H9 (cell line): ENCODE measurements at regions not wholly inside any gene's neighbourhood (a gene's known extent, or its start where the extent isn't known, plus 50 kb on each side); places are given as distances from the start of the nearest gene placed in this dataset.
A peak's percentile ranks its signal among the peaks of the same experiment; 100 is the strongest.
"Not testable (repeated sequence)": the region's sequence is repeated elsewhere in the genome, so short reads cannot be mapped to it uniquely, and the experiment has no call there.

Experiments used
- DNase-seq: peaks from one replicate; pipeline ENCODE4 v3.0.0-alpha.2; 2017
- H2AFZ ChIP-seq: one replicate; pipeline ENCODE4 v1.6.1; 2013; ENCODE audit warnings: mild to moderate bottlenecking, low read length, control low read depth, moderate library complexity
- H2AK5ac ChIP-seq: 2 replicates; pipeline ENCODE4 v1.6.1; 2013; ENCODE audit warnings: low read length, control low read depth, mixed read lengths; ENCODE audit not compliant: insufficient read length
- H2BK120ac ChIP-seq: one replicate; pipeline ENCODE4 v1.6.1; 2013; ENCODE audit warnings: low read depth, mild to moderate bottlenecking, low read length, control low read depth, inconsistent platforms; ENCODE audit not compliant: poor library complexity, severe bottlenecking
- H2BK12ac ChIP-seq: 2 replicates; pipeline ENCODE4 v1.6.1; 2013; ENCODE audit warnings: low read length, control low read depth, mixed read lengths, low read depth; ENCODE audit not compliant: insufficient read length
- H2BK15ac ChIP-seq: 2 replicates; pipeline ENCODE4 v1.6.1; 2013; ENCODE audit warnings: low read depth, low read length, control low read depth
- H2BK20ac ChIP-seq: one replicate; pipeline ENCODE4 v1.6.1; 2013; ENCODE audit warnings: low read depth, mild to moderate bottlenecking, low read length, control low read depth, inconsistent platforms; ENCODE audit not compliant: poor library complexity, severe bottlenecking
- H2BK5ac ChIP-seq: 2 replicates; pipeline ENCODE4 v1.6.1; 2013; ENCODE audit warnings: low read length, control low read depth, mixed read lengths; ENCODE audit not compliant: insufficient read length
- H3K14ac ChIP-seq: 2 replicates; pipeline ENCODE4 v1.6.1; 2013; ENCODE audit warnings: low read length, control low read depth; ENCODE audit not compliant: insufficient read depth
- H3K18ac ChIP-seq: 2 replicates; pipeline ENCODE4 v1.6.1; 2013; ENCODE audit warnings: low read depth, mild to moderate bottlenecking, mixed read lengths, low read length, control low read depth; ENCODE audit not compliant: insufficient read length
- H3K23ac ChIP-seq: 2 replicates; pipeline ENCODE4 v1.6.1; 2013; ENCODE audit warnings: low read length, control low read depth, mixed read lengths, low read depth; ENCODE audit not compliant: insufficient read length
- H3K23me2 ChIP-seq: 2 replicates; pipeline ENCODE4 v1.6.1; 2013; ENCODE audit warnings: low read depth, mild to moderate bottlenecking, mixed read lengths, low read length, control low read depth; ENCODE audit not compliant: insufficient read length, poor library complexity, severe bottlenecking
- H3K27ac ChIP-seq: 2 replicates; pipeline ENCODE4 v1.5.1; 2013; ENCODE audit warnings: low read length, control low read depth, mixed read lengths, low read depth; ENCODE audit not compliant: insufficient read length
- H3K27me3 ChIP-seq: 2 replicates; pipeline ENCODE4 v1.6.1; 2013; ENCODE audit warnings: low read length, control low read depth, inconsistent platforms; ENCODE audit not compliant: insufficient read depth
- H3K4ac ChIP-seq: 2 replicates; pipeline ENCODE4 v1.6.1; 2013; ENCODE audit warnings: low read depth, mild to moderate bottlenecking, control low read depth, inconsistent platforms, low read length, moderate library complexity
- H3K4me1 ChIP-seq: 2 replicates; pipeline ENCODE4 v1.6.1; 2013; ENCODE audit warnings: low read length, control low read depth, inconsistent platforms; ENCODE audit not compliant: insufficient read depth
- H3K4me2 ChIP-seq: 2 replicates; pipeline ENCODE4 v1.6.1; 2013; ENCODE audit warnings: low read length, control low read depth, mixed read lengths; ENCODE audit not compliant: insufficient read length, insufficient read depth
- H3K56ac ChIP-seq: 2 replicates; pipeline ENCODE4 v1.6.1; 2013; ENCODE audit warnings: low read depth, mild to moderate bottlenecking, mixed read lengths, low read length, control low read depth; ENCODE audit not compliant: insufficient read length
- H3K79me1 ChIP-seq: 2 replicates; pipeline ENCODE4 v1.6.1; 2013; ENCODE audit warnings: low read depth, mild to moderate bottlenecking, moderate library complexity, low read length, control low read depth, inconsistent platforms; ENCODE audit not compliant: insufficient read depth, poor library complexity, severe bottlenecking
- H3K79me2 ChIP-seq: 2 replicates; pipeline ENCODE4 v1.6.1; 2013; ENCODE audit warnings: low read length, control low read depth, inconsistent platforms; ENCODE audit not compliant: insufficient read depth
- H3K9ac ChIP-seq: 2 replicates; pipeline ENCODE4 v1.6.1; 2013; ENCODE audit warnings: low read length, control low read depth, mixed read lengths; ENCODE audit not compliant: insufficient read length; ENCODE audit errors: extremely low read depth
- H3K9me3 ChIP-seq: one replicate; pipeline ENCODE4 v1.6.1; 2013; ENCODE audit warnings: low read depth, low read length, inconsistent platforms; ENCODE audit not compliant: control insufficient read depth
- H3T11ph ChIP-seq: one replicate; pipeline ENCODE4 v1.6.1; 2013; ENCODE audit warnings: mild to moderate bottlenecking, low read length, control low read depth, inconsistent platforms
- H4K20me1 ChIP-seq: one replicate; pipeline ENCODE4 v1.6.1; 2013; ENCODE audit not compliant: control insufficient read depth, insufficient read length, insufficient read depth
- H4K5ac ChIP-seq: 2 replicates; pipeline ENCODE4 v1.6.1; 2013; ENCODE audit warnings: low read depth, mild to moderate bottlenecking, mixed read lengths, low read length, control low read depth; ENCODE audit not compliant: insufficient read length
- H4K8ac ChIP-seq: replicated peaks from 2 replicates; pipeline ENCODE4 v1.6.1; 2013; ENCODE audit warnings: low read length, control low read depth, mixed read lengths, low read depth; ENCODE audit not compliant: insufficient read length
- H4K91ac ChIP-seq: 2 replicates; pipeline ENCODE4 v1.6.1; 2013; ENCODE audit warnings: low read depth, mild to moderate bottlenecking, moderate library complexity, mixed read lengths, low read length, control low read depth; ENCODE audit not compliant: insufficient read length
- H3K27ac Mint-ChIP-seq, 3 experiments: 2 replicates in 2 of 3; 3 replicates in 1 of 3; pipeline ENCODE4 v1.8.0; 2020 to 2021; ENCODE audit warnings: mixed read lengths in 3 of 3, mild to moderate bottlenecking in 1 of 3, moderate library complexity in 1 of 3
- H3K27me3 Mint-ChIP-seq: 2 replicates; pipeline ENCODE4 v1.8.0; 2021; ENCODE audit warnings: low read depth, mild to moderate bottlenecking, moderate library complexity, mixed read lengths
- H3K36me3 Mint-ChIP-seq, 3 experiments: 2 replicates in 2 of 3; 3 replicates in 1 of 3; pipeline ENCODE4 v1.8.0; 2020 to 2021; ENCODE audit warnings: low read depth in 3 of 3, mixed read lengths in 3 of 3; ENCODE audit not compliant: insufficient read depth in 1 of 3
- H3K4me1 Mint-ChIP-seq, 2 experiments: 2 replicates each; pipeline ENCODE4 v1.8.0; 2020; ENCODE audit warnings: mixed read lengths in 2 of 2
- H3K4me3 Mint-ChIP-seq, 2 experiments: 2 replicates in 1 of 2; 3 replicates in 1 of 2; pipeline ENCODE4 v1.8.0; 2020 to 2021; ENCODE audit warnings: mild to moderate bottlenecking in 2 of 2, mixed read lengths in 2 of 2, moderate library complexity in 1 of 2
- H3K9me3 Mint-ChIP-seq, 2 experiments: 2 replicates in 1 of 2; 3 replicates in 1 of 2; pipeline ENCODE4 v1.8.0; 2020; ENCODE audit warnings: mild to moderate bottlenecking in 2 of 2, mixed read lengths in 2 of 2, moderate library complexity in 1 of 2
- WGBS: extraction: QIAGEN DNeasy Blood & Tissue Kit; methylation state at CpG from one replicate; pipeline ENCODE4 v1.1.7; 2013; ENCODE audit warnings: missing lambda C conversion rate, low lambda C conversion rate, mixed read lengths; ENCODE audit not compliant: insufficient read length; ENCODE audit errors: extremely low coverage; 5-methylcytosine and 5-hydroxymethylcytosine counted together
- TF ChIP-seq, protein P1 (sequence below): fragments of 200-600 bp; sonication (generic); conservative IDR thresholded peaks from 3 replicates; pipeline ENCODE4 v1.8.0; 2021; ENCODE audit warnings: antibody characterized with exemption, mild to moderate bottlenecking

DNA sequence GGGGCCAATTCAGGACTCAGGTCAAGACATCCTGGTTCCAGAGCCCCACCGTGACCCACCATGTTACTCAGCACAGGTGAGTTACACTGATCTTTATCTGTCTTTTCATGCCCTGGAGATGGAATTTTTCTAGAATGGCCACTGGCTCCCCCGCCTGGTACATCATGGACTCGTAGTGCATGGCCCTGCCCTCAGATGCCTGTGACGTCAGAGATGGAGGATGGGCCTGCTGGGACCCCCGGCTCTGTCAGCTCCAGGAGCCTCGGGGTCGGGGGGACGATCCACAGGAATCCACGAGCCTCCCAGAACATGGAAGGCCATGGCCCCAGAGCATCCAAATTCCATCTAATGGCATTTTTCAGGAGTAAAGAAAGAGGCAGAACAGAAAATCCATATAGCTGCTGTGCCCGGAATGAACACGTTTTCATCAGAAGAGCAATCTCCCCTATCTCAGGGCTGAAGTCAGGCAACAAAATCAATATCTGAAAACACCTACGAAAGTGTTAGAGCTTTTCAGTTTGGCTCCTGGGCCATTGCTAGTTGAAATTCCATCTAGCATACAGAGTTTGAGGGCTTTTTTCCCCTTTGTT, 146.7 kb upstream of the SFSWAP start:
- H3K4me1 ChIP-seq, H2BK12ac ChIP-seq, H2BK20ac ChIP-seq, H3K23ac ChIP-seq, H3K27me3 ChIP-seq, H3K14ac ChIP-seq, H4K91ac ChIP-seq, H3K4me3 Mint-ChIP-seq, H3K4me2 ChIP-seq, H3K79me2 ChIP-seq, H3K56ac ChIP-seq, H3T11ph ChIP-seq, H3K4ac ChIP-seq, H3K9me3 ChIP-seq, H3K9me3 Mint-ChIP-seq, H2BK15ac ChIP-seq, H3K23me2 ChIP-seq, H4K5ac ChIP-seq, H2BK5ac ChIP-seq, H2AK5ac ChIP-seq, H3K79me1 ChIP-seq, H4K8ac ChIP-seq, H3K36me3 Mint-ChIP-seq, H3K27ac ChIP-seq, H2AFZ ChIP-seq, H3K18ac ChIP-seq, H4K20me1 ChIP-seq, H3K9ac ChIP-seq, H2BK120ac ChIP-seq, H3K27me3 Mint-ChIP-seq: not testable (repeated sequence)
- TF ChIP-seq, protein P1, sequence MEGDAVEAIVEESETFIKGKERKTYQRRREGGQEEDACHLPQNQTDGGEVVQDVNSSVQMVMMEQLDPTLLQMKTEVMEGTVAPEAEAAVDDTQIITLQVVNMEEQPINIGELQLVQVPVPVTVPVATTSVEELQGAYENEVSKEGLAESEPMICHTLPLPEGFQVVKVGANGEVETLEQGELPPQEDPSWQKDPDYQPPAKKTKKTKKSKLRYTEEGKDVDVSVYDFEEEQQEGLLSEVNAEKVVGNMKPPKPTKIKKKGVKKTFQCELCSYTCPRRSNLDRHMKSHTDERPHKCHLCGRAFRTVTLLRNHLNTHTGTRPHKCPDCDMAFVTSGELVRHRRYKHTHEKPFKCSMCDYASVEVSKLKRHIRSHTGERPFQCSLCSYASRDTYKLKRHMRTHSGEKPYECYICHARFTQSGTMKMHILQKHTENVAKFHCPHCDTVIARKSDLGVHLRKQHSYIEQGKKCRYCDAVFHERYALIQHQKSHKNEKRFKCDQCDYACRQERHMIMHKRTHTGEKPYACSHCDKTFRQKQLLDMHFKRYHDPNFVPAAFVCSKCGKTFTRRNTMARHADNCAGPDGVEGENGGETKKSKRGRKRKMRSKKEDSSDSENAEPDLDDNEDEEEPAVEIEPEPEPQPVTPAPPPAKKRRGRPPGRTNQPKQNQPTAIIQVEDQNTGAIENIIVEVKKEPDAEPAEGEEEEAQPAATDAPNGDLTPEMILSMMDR: peak; percentile 35; the same call in 2 of the 3 replicates
- Mint-ChIP-seq H3K27ac (peak overlapping the region in 2 of 3 experiments; percentile 80 to 88; a peak in 3 of 7 replicates), H3K4me1 (peaks cover 11 to 22% of the 10 kb centered on the region in 2 experiments)
- peak; percentile 63 for DNase-seq
- WGBS: no CpG with 5 or more reads among the region's 12 CpGs
